Right atrium auricular region (tissue), 2 donors: ENCODE measurements at regions not wholly inside any gene's neighbourhood (a gene's known extent, or its start where the extent isn't known, plus 50 kb on each side); places are given as distances from the start of the nearest gene placed in this dataset.

Experiments
- DNase-seq: peaks from one replicate; pipeline ENCODE4 v3.0.0-alpha.2; 2019; ENCODE audit warnings: low spot score
- H3K27ac ChIP-seq, 2 donors: fragments of 200-600 bp; sonication (generic); 1 replicate in 1 of 2; 2 replicates in 1 of 2; pipeline ENCODE4 v1.5.1; 2016 to 2019
- H3K27me3 ChIP-seq, 2 donors: fragments of 200-600 bp; sonication (generic); one replicate each; pipeline versions ENCODE4 v1.5.1 to v1.6.0; 2017 to 2019
- H3K36me3 ChIP-seq: fragments of 200-600 bp; sonication (generic); one replicate; pipeline ENCODE4 v1.5.1; 2016
- H3K4me1 ChIP-seq, 2 donors: fragments of 200-600 bp; sonication (generic); one replicate each; pipeline versions ENCODE4 v1.5.1 to v1.6.0; 2017 to 2019
- H3K4me3 ChIP-seq, 2 donors: fragments of 200-600 bp; sonication (generic); 1 replicate in 1 of 2; 2 replicates in 1 of 2; pipeline ENCODE4 v1.5.1; 2017 to 2019; ENCODE audit warnings: mild to moderate bottlenecking in 1 of 2, moderate library complexity in 1 of 2
- H3K9me3 ChIP-seq, 2 donors: fragments of 200-600 bp; sonication (generic); one replicate each; pipeline ENCODE4 v1.5.1; 2019
- CTCF ChIP-seq, 2 donors: fragments of 200-600 bp; sonication (generic); IDR thresholded peaks; one replicate each; pipeline ENCODE4 v1.5.1; 2019; ENCODE audit warnings: antibody characterized with exemption in 2 of 2

DNA sequence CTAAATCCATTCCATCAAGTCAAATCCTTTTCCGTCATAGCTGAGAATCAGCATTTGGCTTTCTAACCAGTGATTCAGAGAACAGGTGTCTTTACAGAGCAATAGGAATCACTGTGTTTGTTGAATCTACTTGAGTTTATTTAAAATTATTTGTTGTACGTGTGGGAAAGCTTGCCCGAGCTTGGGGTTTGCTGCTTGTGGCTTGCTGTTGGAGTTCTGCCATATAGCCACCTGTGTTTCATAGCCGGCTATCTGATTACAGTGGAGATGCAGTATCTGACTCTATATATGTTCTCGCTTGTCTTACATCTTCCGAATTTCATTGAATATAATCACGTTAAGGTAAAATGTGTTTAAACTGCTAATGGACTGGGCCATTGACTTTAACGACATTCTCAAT lies 274.3 kb upstream of the MKI67 start:
- Histone ChIP-seq H3K27me3 (no peaks in the 10 kb centered on the region), H3K9me3 (peaks cover 0 to 10% of the 10 kb centered on the region in 2 donors), H3K27ac (no peak overlapping the region), H3K4me3 (no peak overlapping the region), H3K36me3 (no peaks in the 10 kb centered on the region), H3K4me1 (no peaks in the 10 kb centered on the region)
- no peak for TF ChIP-seq CTCF (IDR thresholded peaks at IDR 0.05)
- DNase-seq: no peak

DNA sequence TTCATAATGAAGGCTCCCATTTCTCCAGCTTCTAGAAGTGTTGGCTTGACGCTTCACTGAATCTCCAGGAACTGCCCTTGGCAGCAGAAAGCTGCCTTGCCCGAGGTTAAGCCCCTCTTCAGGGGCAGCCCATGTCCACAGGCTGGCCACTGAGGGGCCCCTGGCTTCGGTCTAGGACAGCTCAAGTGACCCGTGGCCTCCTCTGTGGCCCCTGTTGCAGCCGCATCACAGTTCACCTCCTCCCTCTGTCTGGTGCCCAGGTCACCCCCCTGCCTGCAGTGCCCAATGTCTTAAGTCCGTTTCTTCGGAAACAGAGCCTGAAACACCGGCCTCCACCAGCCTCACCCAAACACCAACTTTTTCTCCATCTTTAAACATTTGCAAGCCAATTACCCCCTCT lies 279.2 kb upstream of the MKI67 start:
- no peaks in the 10 kb centered on the region for H3K4me1 ChIP-seq
- DNase-seq: peak; percentile 16
- H3K27ac ChIP-seq: no peak overlapping the region
- no peak overlapping the region for H3K4me3 ChIP-seq
- H3K36me3 ChIP-seq: no peaks in the 10 kb centered on the region
- no peak for TF ChIP-seq CTCF (IDR thresholded peaks at IDR 0.05)
- no peaks in the 10 kb centered on the region for H3K27me3 ChIP-seq
- H3K9me3 ChIP-seq: peaks cover 0 to 10% of the 10 kb centered on the region in 2 donors

DNA sequence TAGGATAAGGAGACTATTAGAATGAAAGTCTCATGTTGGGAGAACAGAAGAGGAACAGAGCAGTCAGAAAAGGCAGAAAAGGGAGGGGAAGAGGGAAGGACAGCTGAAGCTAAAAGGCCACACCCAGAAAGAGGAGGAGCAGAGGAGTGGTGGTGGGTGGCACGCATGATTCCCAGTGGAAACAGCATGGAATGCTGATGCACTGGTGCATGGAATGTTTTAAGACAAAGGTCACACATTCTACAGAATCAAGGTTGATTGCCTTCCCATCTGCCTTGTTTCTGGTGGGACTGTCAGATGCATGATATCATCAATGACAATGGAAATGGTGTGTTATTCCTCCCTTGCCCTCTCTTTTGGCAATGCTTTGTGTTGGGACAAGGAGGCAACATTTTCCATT lies 285.4 kb upstream of the MKI67 start:
- Histone ChIP-seq H3K4me1 (no peaks in the 10 kb centered on the region), H3K4me3 (no peak overlapping the region), H3K36me3 (no peaks in the 10 kb centered on the region), H3K27me3 (no peaks in the 10 kb centered on the region), H3K27ac (no peak overlapping the region), H3K9me3 (no peaks in the 10 kb centered on the region)
- TF ChIP-seq CTCF (IDR thresholded peaks at IDR 0.05): no peak
- peak; percentile 11 for DNase-seq

- H3K27me3 ChIP-seq: no peaks in the 10 kb centered on the region
- H3K9me3 ChIP-seq: no peaks in the 10 kb centered on the region
- TF ChIP-seq CTCF (IDR thresholded peaks at IDR 0.05): no peak
- DNase-seq: peak; percentile 26
- H3K27ac ChIP-seq: no peak overlapping the region
- H3K4me1 ChIP-seq: no peaks in the 10 kb centered on the region
- H3K36me3 ChIP-seq: no peaks in the 10 kb centered on the region
- H3K4me3 ChIP-seq: no peak overlapping the region
Observed at GRCh38 chr10:128414568-128414967, 288.3 kb upstream of the MKI67 start.

GRCh38 chr10:128416231-128416630 lies 290.0 kb upstream of the MKI67 start:
- Histone ChIP-seq H3K4me1 (no peaks in the 10 kb centered on the region), H3K9me3 (no peaks in the 10 kb centered on the region), H3K4me3 (no peak overlapping the region), H3K36me3 (no peaks in the 10 kb centered on the region), H3K27ac (no peak overlapping the region), H3K27me3 (no peaks in the 10 kb centered on the region)
- DNase-seq: peak; percentile 26
- TF ChIP-seq CTCF (IDR thresholded peaks at IDR 0.05): no peak

DNA sequence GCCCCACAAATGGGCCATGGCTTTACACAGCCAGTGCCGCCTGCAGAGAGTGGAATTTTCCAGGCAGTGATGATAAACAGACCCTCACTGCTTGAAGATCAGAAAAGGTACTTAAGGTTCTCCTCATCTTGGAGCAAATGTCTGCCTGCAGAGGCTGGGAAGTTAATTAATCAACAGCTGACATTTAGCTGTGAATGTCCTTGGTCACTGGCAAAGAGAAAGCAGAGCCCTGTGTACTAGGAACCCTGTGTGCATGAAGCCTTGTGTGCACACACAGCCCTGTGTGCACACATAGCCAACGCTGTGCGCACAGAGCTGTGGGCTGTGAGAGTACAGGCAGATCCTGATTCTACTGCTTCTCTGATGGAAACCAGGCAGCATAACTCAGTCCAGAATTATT lies 291.6 kb upstream of the MKI67 start:
- H3K9me3 ChIP-seq: no peaks in the 10 kb centered on the region
- no peak overlapping the region for H3K4me3 ChIP-seq
- TF ChIP-seq CTCF (IDR thresholded peaks at IDR 0.05): no peak
- H3K4me1 ChIP-seq: no peaks in the 10 kb centered on the region
- no peak overlapping the region for H3K27ac ChIP-seq
- H3K27me3 ChIP-seq: no peaks in the 10 kb centered on the region
- peak; percentile 51 for DNase-seq
- no peaks in the 10 kb centered on the region for H3K36me3 ChIP-seq
